ENCODE measurements at regions not wholly inside any gene's neighbourhood (a gene's known extent, or its start where the extent isn't known, plus 50 kb on each side); places are given as distances from the start of the nearest gene placed in this dataset.

GRCh38 chr11:128361451-128362020 lies 225.8 kb downstream of the ETS1 start:
- peak in 2 of 3 experiments; percentile 48 to 72 for DNase-seq

GRCh38 chr11:128359515-128359914 lies 227.8 kb downstream of the ETS1 start:
- DNase-seq = no peak

- no peak for DNase-seq
Measured at GRCh38 chr11:128357073-128357472, 230.3 kb downstream of the ETS1 start.

- DNase-seq = no peak
Measured at GRCh38 chr11:128355558-128355957, 231.8 kb downstream of the ETS1 start.

- DNase-seq = no peak
Measured at GRCh38 chr11:128354476-128354875, 232.9 kb downstream of the ETS1 start.

- DNase-seq = no peak
Measured at GRCh38 chr11:128351168-128351567, 236.2 kb downstream of the ETS1 start.

- DNase-seq = no peak
Measured at GRCh38 chr11:128349650-128350299, 237.6 kb downstream of the ETS1 start.

GRCh38 chr11:128346804-128347203 lies 240.6 kb downstream of the ETS1 start:
- DNase-seq = no peak

- no peak for DNase-seq
Measured at GRCh38 chr11:128345316-128345715, 242.0 kb downstream of the ETS1 start.

- no peak for DNase-seq
Measured at GRCh38 chr11:128343870-128344269, 243.5 kb downstream of the ETS1 start.

- DNase-seq = no peak
Measured at GRCh38 chr11:128343135-128343514, 244.2 kb downstream of the ETS1 start.

- peak; percentile 26 to 94 (median 88) for DNase-seq
Measured at GRCh38 chr11:128342511-128343134, 244.7 kb downstream of the ETS1 start.

- DNase-seq = no peak
Measured at GRCh38 chr11:128341280-128342248, 245.8 kb downstream of the ETS1 start.

- DNase-seq = no peak
Measured at GRCh38 chr11:128339792-128340191, 247.6 kb downstream of the ETS1 start.

GRCh38 chr11:128338811-128339210 lies 248.5 kb downstream of the ETS1 start:
- DNase-seq = no peak

GRCh38 chr11:128336203-128336602 lies 251.2 kb downstream of the ETS1 start:
- DNase-seq = no peak

- no peak for DNase-seq
Measured at GRCh38 chr11:128335729-128336128, 251.6 kb downstream of the ETS1 start.

GRCh38 chr11:128334311-128335044 lies 252.9 kb downstream of the ETS1 start:
- no peak for DNase-seq

GRCh38 chr11:128331317-128331716 lies 256.0 kb downstream of the ETS1 start:
- peak in 1 of 3 experiments; percentile 16 for DNase-seq

- no peak for DNase-seq
Measured at GRCh38 chr11:128330203-128330602, 257.2 kb downstream of the ETS1 start.

- DNase-seq = no peak
Measured at GRCh38 chr11:128328955-128329551, 258.3 kb downstream of the ETS1 start.

- DNase-seq = no peak
Measured at GRCh38 chr11:128327274-128327673, 260.1 kb downstream of the ETS1 start.
